Umbilical cord (tissue), 1 donor: ENCODE measurements at regions not wholly inside any gene's neighbourhood (a gene's known extent, or its start where the extent isn't known, plus 50 kb on each side); places are given as distances from the start of the nearest gene placed in this dataset.
"Not testable (repeated sequence)": the region's sequence is repeated elsewhere in the genome, so short reads cannot be mapped to it uniquely, and the experiment has no call there.

ENCODE experiments used
- DNase-seq: peaks from one replicate; pipeline ENCODE4 v3.0.0-alpha.2; 2015; ENCODE audit warnings: low spot score

GRCh38 chr2:132068407-132068806 is 93.3 kb downstream of the ANKRD30BL start:
- DNase-seq, result not testable (repeated sequence)

GRCh38 chr2:132065391-132065790 is 96.4 kb downstream of the ANKRD30BL start:
- not testable (repeated sequence) for DNase-seq

- not testable (repeated sequence) for DNase-seq
Measured at GRCh38 chr2:132039609-132040236, 122.0 kb downstream of the ANKRD30BL start.

GRCh38 chr2:132038883-132039235 is 122.9 kb downstream of the ANKRD30BL start:
- DNase-seq, result not testable (repeated sequence)

- no peak for DNase-seq
Measured at GRCh38 chr2:132038179-132038882, 123.4 kb downstream of the ANKRD30BL start.

- DNase-seq, result peak; percentile 2
Measured at GRCh38 chr2:132037527-132038178, 124.1 kb downstream of the ANKRD30BL start.

- DNase-seq, result no peak
Measured at GRCh38 chr2:132034646-132035045, 127.1 kb downstream of the ANKRD30BL start.

- DNase-seq, result no peak
Measured at GRCh38 chr2:132033949-132034348, 127.8 kb downstream of the ANKRD30BL start.

GRCh38 chr2:132033365-132033764 is 128.4 kb downstream of the ANKRD30BL start:
- no peak for DNase-seq

- DNase-seq, result not testable (repeated sequence)
Measured at GRCh38 chr2:132012046-132012445, 149.7 kb downstream of the ANKRD30BL start.

GRCh38 chr2:132009874-132010521 is 151.8 kb downstream of the ANKRD30BL start:
- no peak for DNase-seq

- DNase-seq, result no peak
Measured at GRCh38 chr2:132009177-132009873, 152.4 kb downstream of the ANKRD30BL start.

- not testable (repeated sequence) for DNase-seq
Measured at GRCh38 chr2:131990751-131991150, 171.0 kb downstream of the ANKRD30BL start.

GRCh38 chr2:131966671-131967070 is 195.1 kb downstream of the ANKRD30BL start:
- DNase-seq, result not testable (repeated sequence)

GRCh38 chr2:131966256-131966655 is 195.5 kb downstream of the ANKRD30BL start:
- no peak for DNase-seq

- DNase-seq, result not testable (repeated sequence)
Measured at GRCh38 chr2:131958019-131958609, 203.6 kb downstream of the ANKRD30BL start.

- not testable (repeated sequence) for DNase-seq
Measured at GRCh38 chr2:131948641-131949040, 213.1 kb downstream of the ANKRD30BL start.

GRCh38 chr2:131923287-131923686 is 238.5 kb downstream of the ANKRD30BL start:
- DNase-seq, result not testable (repeated sequence)

- not testable (repeated sequence) for DNase-seq
Measured at GRCh38 chr2:131922854-131923253, 238.9 kb downstream of the ANKRD30BL start.
